ENCODE measurements at regions not wholly inside any gene's neighbourhood (a gene's known extent, or its start where the extent isn't known, plus 50 kb on each side); places are given as distances from the start of the nearest gene placed in this dataset.

GRCh38 chr5:166267907-166268306 lies 2023.5 kb upstream of the WWC1 start:
- TF ChIP-seq CTCF (conservative IDR thresholded peaks at IDR 0.05; ENCODE audit: low read length): no peak
- TF ChIP-seq EZH2phosphoT487 (IDR thresholded peaks at IDR 0.05; ENCODE audit: borderline replicate concordance, low read depth, low read length): no peak
